ENCODE measurements at regions not wholly inside any gene's neighbourhood (a gene's known extent, or its start where the extent isn't known, plus 50 kb on each side); places are given as distances from the start of the nearest gene placed in this dataset.
A peak's percentile ranks its signal among the peaks of the same experiment; 100 is the strongest.

DNA sequence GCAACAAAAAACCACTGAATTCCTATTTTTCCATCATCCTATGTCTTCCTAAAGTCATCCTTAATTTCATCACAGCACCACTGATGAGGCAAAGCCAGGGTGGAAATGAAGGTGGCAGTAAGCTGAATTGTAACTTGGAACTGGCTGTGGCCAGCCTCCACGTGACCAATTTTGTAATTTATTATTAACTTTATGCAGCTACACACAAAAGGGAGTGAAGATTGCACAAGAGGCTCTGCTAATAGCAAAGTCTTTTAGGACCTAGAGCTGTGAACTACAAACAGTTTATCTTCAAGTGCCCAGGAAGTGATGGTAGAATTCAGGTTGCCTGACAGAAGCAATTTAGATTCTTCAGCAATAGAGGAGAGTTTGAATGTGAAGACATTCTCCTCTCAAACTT lies 176.4 kb downstream of the CCDC71L start:
- peak overlapping the region; percentile 46 for H3K4me2 ChIP-seq (ENCODE audit: low read length)
- ATAC-seq, result 0 out of 2 replicates have a peak, but pooled peaks have one; percentile 13
- intact Hi-C loops (cut with micrococcal nuclease), result no loop called here

More for the DNA sequence above, 176.4 kb downstream of the CCDC71L start:
- H3K9ac ChIP-seq (ENCODE audit: low read length), result no peak overlapping the region
- H2AFZ ChIP-seq (ENCODE audit: low read depth, low read length, poor library complexity, severe bottlenecking), result peak overlapping the region; percentile 6
- BruUV-seq (replicated peaks), result no TSS peak
- no peak overlapping the region; the same call in 1 of the 2 replicates for H3K27ac ChIP-seq (ENCODE audit: low read depth, low read length)
- no peaks in the 10 kb centered on the region for H3K36me3 ChIP-seq (ENCODE audit: control insufficient read depth in 1 of 2, insufficient read depth in 2 of 2, low read length in 2 of 2)
- CTCF ChIA-PET, result interaction anchor here (1.4 kb wide), 1 partner anchor 22 kb away, joined by 4 read pairs; no protein-coding TSS in a partner anchor
- no peaks in the 10 kb centered on the region for H3K9me2 ChIP-seq (ENCODE audit: insufficient read depth)
- no peaks in the 10 kb centered on the region for H4K20me1 ChIP-seq (ENCODE audit: insufficient read depth)
- no peaks in the 10 kb centered on the region for H3K27me3 ChIP-seq (ENCODE audit: insufficient read depth, low read length)
- H3K9me3 ChIP-seq (ENCODE audit: control insufficient read depth in 1 of 2, insufficient read depth in 1 of 2, low read depth in 1 of 2, low read length in 2 of 2), result no peaks in the 10 kb centered on the region
- RAD21 ChIA-PET (ENCODE audit: low non-redundant PET in 1 of 2, low total read pairs in 2 of 2, uncharacterized antibody in 2 of 2, unreplicated experiment in 2 of 2), result no interaction called here
- DNase-seq (ENCODE audit: low read depth, low spot score), result no peak
- H3K4me3 ChIP-seq (replicated peaks in 1 of 2; ENCODE audit: low read depth in 1 of 2, low read length in 2 of 2), result 0 out of 4 replicates have a peak overlapping the region, but pooled peaks of 1 of the 2 experiments have one; percentile 10
- POLR2A ChIA-PET, result no interaction called here
- H3K4me1 ChIP-seq (ENCODE audit: control insufficient read depth in 1 of 2, insufficient read depth in 2 of 2, low read length in 2 of 2), result peaks cover 6 to 44% of the 10 kb centered on the region in 2 experiments
- no peaks in the 10 kb centered on the region for H3K79me2 ChIP-seq (ENCODE audit: insufficient read depth, low read length)
- TF ChIP-seq YY1 (IDR thresholded peaks at IDR 0.05; ENCODE audit: extremely low read depth, insufficient replicate concordance, low read depth, low read length) (no peak), CEBPB (IDR thresholded peaks at IDR 0.05; ENCODE audit: low read depth) (no peak), ELF1 (IDR thresholded peaks at IDR 0.05; ENCODE audit: borderline replicate concordance, low read depth) (no peak), EZH2 (IDR thresholded peaks at IDR 0.05) (no peak), SP1 (IDR thresholded peaks at IDR 0.05; ENCODE audit: low read depth) (no peak), SRF (IDR thresholded peaks at IDR 0.05; ENCODE audit: low read depth) (no peak), JUND (IDR thresholded peaks at IDR 0.05) (no peak), ZFX (IDR thresholded peaks at IDR 0.05) (no peak), RAD21 (IDR thresholded peaks at IDR 0.05; ENCODE audit: low read depth) (no peak), POLR2AphosphoS5 (IDR thresholded peaks at IDR 0.05; ENCODE audit: low read depth, low read length) (no peak)
- TF ChIP-seq, protein P1, sequence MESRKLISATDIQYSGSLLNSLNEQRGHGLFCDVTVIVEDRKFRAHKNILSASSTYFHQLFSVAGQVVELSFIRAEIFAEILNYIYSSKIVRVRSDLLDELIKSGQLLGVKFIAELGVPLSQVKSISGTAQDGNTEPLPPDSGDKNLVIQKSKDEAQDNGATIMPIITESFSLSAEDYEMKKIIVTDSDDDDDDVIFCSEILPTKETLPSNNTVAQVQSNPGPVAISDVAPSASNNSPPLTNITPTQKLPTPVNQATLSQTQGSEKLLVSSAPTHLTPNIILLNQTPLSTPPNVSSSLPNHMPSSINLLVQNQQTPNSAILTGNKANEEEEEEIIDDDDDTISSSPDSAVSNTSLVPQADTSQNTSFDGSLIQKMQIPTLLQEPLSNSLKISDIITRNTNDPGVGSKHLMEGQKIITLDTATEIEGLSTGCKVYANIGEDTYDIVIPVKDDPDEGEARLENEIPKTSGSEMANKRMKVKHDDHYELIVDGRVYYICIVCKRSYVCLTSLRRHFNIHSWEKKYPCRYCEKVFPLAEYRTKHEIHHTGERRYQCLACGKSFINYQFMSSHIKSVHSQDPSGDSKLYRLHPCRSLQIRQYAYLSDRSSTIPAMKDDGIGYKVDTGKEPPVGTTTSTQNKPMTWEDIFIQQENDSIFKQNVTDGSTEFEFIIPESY (IDR thresholded peaks at IDR 0.05; ENCODE audit: extremely low read depth, insufficient replicate concordance, low read length), result no peak
- TF ChIP-seq, protein P2, sequence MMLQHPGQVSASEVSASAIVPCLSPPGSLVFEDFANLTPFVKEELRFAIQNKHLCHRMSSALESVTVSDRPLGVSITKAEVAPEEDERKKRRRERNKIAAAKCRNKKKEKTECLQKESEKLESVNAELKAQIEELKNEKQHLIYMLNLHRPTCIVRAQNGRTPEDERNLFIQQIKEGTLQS (IDR thresholded peaks at IDR 0.05), result no peak
- TF ChIP-seq, protein P3, sequence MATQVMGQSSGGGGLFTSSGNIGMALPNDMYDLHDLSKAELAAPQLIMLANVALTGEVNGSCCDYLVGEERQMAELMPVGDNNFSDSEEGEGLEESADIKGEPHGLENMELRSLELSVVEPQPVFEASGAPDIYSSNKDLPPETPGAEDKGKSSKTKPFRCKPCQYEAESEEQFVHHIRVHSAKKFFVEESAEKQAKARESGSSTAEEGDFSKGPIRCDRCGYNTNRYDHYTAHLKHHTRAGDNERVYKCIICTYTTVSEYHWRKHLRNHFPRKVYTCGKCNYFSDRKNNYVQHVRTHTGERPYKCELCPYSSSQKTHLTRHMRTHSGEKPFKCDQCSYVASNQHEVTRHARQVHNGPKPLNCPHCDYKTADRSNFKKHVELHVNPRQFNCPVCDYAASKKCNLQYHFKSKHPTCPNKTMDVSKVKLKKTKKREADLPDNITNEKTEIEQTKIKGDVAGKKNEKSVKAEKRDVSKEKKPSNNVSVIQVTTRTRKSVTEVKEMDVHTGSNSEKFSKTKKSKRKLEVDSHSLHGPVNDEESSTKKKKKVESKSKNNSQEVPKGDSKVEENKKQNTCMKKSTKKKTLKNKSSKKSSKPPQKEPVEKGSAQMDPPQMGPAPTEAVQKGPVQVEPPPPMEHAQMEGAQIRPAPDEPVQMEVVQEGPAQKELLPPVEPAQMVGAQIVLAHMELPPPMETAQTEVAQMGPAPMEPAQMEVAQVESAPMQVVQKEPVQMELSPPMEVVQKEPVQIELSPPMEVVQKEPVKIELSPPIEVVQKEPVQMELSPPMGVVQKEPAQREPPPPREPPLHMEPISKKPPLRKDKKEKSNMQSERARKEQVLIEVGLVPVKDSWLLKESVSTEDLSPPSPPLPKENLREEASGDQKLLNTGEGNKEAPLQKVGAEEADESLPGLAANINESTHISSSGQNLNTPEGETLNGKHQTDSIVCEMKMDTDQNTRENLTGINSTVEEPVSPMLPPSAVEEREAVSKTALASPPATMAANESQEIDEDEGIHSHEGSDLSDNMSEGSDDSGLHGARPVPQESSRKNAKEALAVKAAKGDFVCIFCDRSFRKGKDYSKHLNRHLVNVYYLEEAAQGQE (IDR thresholded peaks at IDR 0.05; ENCODE audit: low read depth), result no peak
- TF ChIP-seq, protein P4, sequence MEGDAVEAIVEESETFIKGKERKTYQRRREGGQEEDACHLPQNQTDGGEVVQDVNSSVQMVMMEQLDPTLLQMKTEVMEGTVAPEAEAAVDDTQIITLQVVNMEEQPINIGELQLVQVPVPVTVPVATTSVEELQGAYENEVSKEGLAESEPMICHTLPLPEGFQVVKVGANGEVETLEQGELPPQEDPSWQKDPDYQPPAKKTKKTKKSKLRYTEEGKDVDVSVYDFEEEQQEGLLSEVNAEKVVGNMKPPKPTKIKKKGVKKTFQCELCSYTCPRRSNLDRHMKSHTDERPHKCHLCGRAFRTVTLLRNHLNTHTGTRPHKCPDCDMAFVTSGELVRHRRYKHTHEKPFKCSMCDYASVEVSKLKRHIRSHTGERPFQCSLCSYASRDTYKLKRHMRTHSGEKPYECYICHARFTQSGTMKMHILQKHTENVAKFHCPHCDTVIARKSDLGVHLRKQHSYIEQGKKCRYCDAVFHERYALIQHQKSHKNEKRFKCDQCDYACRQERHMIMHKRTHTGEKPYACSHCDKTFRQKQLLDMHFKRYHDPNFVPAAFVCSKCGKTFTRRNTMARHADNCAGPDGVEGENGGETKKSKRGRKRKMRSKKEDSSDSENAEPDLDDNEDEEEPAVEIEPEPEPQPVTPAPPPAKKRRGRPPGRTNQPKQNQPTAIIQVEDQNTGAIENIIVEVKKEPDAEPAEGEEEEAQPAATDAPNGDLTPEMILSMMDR (IDR thresholded peaks at IDR 0.05 in 2 of 3, conservative IDR thresholded peaks at IDR 0.05 in 1 of 3; ENCODE audit: borderline replicate concordance in 1 of 3, insufficient read depth in 1 of 3, low read depth in 2 of 3, low read length in 2 of 3), result no peak
- TF ChIP-seq, protein P5, sequence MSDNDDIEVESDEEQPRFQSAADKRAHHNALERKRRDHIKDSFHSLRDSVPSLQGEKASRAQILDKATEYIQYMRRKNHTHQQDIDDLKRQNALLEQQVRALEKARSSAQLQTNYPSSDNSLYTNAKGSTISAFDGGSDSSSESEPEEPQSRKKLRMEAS (IDR thresholded peaks at IDR 0.05), result no peak

Data from HCT116 (cell line).